ENCODE measurements at regions not wholly inside any gene's neighbourhood (a gene's known extent, or its start where the extent isn't known, plus 50 kb on each side); places are given as distances from the start of the nearest gene placed in this dataset.
"Not testable (repeated sequence)": the region's sequence is repeated elsewhere in the genome, so short reads cannot be mapped to it uniquely, and the experiment has no call there.

DNA sequence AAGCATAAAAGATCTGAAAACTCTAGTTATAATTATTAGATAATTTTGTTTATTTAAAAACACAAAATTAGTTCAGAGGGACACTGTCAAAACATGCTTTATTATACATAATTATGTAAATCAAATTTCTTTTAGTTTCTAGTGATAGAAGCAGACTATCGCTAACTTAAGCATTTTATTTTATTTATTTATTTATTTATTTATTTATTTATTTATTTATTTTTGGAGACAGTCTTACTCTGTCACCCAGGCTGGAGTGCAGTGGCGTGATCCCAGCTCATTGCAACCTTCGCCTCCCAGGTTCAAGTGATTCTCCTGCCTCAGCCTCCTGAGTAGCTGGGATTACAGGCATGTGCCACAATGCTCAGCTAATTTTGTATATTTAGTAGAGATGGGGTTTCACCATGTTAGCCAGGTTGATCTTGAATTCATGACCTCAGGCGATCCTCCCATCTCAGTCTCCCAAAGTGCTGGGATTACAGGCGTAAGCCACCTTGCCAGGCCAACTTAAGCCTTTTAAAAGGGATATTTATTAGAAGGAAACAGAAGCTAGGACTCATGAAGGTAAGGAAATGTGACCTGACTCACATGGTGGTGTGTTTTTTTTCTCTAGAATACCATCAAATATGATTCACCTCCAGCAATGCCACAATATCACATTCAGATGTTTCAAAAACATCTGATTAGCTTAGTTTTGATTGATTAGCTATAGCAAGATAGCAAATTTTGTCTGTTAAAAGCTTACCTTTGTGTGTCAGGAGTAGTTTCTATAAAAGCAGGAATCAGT is 1357.4 kb upstream of the ADGRL4 start:
- no peak for DNase-seq

DNA sequence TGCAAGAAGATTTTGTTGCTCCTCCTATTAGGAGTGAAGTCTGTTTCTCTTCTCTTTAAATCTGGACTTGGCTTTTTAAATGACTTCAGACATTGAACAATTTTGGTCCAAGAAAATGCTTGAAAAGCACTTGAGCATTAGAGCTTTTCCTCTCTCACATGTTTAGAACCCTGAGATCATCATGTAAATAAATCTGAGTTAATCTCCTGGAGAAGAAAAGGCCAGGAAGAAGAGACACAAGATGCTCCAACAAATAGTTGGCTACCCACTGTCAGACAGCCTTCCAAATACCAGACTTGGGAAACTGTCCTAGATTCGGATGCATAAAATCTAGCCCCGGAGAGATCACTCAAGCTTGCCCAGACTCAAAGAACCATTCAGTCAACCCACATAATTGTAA is 1353.1 kb upstream of the ADGRL4 start:
- no peak for DNase-seq

DNA sequence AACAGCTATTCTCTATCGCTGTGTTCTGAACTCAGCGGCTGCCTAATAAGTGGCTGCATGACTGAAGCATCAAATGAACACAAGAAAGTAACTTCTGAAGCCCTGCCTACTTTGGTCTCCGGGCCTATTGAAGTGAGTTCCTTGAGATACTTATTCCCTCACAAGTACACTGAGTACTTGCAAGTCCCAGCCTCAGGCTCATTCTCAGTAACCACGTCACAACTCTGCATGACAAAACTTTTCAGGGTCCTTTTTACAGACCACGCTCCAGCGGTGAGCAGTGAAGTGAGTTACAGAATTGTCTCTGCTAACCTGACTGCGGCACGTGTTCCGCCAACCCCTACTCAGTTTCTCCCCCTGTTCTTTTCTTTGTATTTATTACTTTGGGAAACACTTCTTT is 1342.7 kb upstream of the ADGRL4 start:
- no peak for DNase-seq

DNA sequence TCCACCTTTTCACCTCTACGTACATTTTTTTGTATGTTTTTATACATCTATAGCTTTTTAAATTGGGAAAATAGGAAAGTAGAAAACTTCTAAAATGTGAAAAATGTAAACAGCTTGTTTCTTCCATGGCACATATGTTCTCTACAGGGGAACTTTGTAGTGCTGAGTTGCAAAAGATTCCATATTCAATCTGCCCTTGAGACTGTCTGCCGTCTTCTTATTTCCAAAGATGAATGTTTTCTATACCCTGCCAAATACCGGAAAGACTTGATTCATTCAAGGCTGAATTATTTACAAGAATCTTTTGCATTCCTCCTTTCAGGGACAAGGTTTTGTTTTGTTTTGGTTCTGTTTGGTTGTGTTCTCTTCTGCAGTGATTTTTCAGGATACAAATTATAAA is 1334.5 kb upstream of the ADGRL4 start:
- DNase-seq = no peak

DNA sequence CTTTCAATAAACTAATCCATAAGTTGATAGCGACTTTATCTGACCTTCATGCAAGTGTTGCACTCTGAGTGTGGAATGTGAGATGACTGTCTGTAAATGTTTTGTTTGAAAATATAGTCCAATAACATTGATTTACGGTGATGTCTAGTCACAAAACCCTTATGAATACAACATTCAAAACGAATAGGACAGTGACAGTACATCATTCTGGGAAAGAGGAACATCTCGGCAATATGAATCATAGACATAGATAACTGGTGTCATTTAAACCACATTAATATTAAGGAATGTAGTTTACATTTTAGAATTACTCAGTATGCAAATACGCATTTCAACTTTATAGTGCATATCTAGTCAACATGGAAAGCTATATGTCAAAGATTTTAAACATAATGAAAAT is 1311.6 kb upstream of the ADGRL4 start:
- DNase-seq = no peak

DNA sequence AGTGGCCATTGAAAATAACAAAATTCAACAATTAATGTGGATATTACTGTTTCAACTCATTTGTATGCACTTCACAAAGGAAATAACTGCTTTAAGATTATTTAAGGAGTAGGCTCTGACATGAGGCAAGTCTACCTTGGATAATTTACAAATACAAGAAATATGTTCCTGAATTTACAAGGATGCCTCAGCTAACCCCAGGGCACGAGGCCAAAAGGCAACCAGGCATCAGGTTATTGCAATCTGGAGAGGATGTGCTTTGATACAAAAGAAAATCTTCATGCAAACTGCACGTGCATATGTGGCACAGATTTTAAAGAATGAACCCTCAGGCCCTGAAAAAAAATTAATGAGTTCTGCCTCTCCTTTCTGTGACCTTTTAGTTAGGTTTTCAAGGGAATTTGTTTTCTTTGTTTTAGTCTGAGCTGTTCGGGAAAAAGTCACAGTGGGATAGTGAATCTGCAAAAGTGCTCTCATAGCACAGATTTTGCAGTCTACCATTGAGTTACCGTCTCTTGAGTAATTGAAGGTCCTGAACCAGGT is 1304.2 kb upstream of the ADGRL4 start:
- DNase-seq = no peak

DNA sequence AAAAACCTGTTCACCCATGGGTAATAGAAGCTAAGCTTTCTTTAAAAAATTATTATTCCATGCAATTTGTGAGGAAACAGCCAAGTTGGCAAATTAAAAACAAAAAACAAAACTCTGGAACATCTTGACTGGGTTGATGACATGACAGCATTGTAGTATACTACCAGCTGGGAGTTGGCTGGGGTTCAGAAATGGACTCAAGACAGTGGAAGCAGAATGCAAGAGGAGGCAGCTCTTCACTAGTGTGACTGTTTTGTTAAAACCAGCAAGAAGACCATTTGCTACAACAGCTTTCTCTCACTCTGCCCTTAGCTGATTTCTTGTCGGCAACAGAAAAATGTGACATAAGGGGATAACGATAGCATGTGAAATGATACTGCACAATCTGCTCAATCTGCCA is 1298.9 kb upstream of the ADGRL4 start:
- DNase-seq = no peak

DNA sequence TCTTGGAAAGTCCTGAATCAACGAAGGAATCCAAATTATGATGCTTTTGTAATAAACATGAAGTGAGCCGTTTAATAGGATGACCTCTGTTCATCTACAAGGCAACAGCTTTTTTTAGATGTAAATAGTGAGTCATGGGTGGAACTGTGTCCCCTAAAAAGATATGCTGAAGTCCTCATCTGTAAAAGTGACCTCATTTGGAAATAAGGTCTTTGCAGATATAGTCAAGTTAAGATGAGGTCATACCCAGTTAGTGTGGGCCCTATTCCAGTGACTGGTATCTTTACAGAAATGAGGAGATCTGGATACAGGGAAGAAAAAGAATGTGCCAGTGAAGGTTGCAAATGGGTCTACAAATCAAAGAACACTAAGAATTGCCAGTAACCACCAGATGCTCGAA is 1287.3 kb upstream of the ADGRL4 start:
- no peak for DNase-seq

DNA sequence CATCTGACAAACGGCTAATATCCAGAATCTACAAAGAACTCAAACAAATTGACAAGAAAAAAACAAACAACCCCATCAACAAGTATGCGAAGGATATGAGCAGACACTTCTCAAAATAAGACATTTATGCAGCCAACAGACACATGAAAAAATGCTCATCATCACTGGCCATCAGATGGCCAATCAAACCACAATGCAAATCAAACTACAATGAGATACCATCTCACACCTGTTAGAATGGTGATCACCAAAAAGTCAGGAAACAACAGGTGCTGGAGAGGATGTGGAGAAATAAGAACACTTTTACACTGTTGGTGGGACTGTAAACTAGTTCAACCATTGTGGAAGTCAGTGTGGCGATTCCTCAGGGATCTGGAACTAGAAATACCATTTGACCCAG is 1282.2 kb upstream of the ADGRL4 start:
- not testable (repeated sequence) for DNase-seq

DNA sequence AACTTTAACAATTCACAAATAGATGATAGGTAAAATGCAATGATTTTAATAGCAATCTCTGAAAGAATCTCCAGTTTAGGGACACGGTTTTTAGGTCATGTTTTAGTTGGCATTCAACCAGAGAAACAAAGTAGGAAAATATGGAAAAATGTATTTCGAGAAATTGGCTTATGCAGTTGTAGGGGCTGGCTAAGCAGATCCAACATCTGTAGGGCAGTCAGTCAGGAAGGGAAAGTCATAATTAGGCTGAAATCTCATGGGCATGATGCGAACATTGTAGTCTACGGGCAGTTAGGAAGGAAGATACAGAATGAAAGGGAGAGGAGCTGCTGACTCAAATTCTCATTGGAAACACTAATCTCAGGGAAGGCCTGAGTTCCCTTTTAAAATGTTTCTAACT is 1276.0 kb upstream of the ADGRL4 start:
- no peak for DNase-seq

DNA sequence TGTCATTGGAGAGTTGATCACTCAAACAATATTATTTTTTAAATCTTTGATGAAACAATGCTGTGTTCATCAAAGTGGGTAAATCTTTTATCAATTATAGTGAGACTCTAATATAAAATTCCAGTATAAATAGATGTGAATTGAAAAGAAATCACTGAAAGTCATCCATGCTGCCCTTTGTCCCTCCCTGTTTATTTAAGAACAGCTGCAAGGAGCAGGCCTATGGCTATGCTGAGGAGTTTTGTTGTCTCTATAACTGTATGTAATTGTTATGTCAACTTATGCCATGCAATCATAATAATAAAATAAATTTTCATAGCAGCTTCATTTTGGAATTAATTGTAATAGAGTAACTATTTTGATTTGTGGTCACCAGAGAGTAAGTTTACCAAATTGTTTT is 1272.4 kb upstream of the ADGRL4 start:
- no peak for DNase-seq

DNA sequence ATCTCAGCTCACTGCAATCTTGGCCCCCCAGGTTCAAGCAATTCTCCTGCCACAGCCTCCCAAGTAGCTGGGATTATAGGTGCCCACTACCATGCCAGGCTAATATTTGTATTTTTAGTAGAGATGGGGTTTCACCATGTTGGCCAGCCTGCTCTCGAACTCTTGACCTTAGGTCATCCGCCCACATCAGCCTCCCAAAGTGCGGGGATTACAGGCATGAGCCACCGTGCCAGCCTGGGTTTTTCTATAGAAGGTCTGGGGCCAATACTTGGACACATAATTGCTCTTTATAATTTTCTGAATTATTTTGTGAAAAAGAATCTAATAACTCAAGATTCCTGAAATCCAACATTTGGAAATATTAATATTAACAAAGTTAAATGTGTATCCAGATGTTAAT is 1267.7 kb upstream of the ADGRL4 start:
- DNase-seq = no peak

DNA sequence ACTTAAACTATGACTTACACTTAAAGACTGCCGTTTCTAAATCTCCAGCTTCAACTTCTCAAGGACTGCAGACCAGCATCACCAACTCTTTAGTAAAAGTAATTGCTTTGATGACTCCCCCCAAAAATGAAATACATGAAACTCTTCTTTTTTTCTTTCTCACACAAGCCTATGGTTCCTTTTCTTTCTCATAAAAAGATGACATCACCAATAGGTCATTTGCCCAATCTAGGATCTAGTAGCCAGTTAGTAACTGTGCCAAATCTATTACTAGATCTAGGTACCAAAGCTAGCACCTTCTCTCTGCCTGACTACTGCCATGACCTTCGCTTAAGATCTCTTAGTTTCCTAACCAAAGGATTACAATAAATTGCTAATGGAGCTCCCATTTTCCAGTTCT is 1266.0 kb upstream of the ADGRL4 start:
- DNase-seq = no peak

DNA sequence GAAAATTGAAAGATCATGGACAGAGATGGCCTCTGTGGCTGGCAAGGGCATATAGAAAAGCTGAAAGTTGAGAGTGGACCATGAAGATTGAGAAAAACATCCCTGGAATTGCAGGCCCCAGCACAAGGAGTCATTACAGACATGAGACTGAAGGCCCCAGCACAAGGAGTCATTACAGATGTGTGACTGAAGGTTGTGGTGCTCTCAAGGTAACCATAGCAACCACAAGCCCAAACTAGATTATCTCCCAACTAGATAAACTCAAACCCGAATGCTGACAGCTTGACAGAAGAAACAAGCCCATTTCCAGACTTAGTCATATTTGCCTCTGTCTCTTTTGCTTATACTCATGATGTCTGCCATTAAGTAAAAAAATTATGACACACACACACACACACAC is 1252.1 kb upstream of the ADGRL4 start:
- DNase-seq = no peak

DNA sequence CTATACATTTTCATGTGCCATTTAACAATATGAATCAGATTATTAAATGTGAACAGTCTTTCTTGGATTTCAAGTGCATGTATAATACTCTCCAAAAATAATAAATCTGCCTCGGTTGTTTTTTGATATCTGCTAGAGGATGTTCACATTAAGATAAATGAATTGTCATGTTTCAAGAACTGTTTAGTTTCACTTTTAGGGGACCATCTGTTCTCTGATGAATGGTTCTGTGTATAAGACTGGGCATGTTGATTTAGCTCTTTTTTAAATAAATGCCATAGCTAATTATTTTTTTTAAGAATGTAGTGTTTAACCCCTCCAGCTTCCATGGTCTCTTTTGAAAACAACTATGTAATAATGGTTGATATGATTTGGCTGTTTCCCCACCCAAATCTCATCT is 1245.1 kb upstream of the ADGRL4 start:
- no peak for DNase-seq

DNA sequence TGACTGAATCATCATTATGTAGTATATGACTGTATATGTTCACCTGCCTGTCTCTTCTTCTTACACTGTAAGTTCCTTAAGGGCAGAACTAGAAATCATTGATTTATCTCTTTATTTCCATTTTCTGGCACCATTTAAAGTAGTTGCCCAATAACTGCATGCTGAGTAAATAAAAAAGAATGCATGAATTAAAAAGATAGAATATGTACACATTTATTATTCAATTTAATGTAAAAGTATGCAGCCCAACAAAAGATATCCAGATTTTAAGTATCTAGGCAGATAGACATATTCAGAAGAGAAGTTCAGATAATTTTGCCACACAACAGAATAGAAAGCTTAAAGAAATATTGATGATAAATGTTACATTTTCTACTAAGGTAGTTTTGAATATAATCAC is 1244.6 kb upstream of the ADGRL4 start:
- no peak for DNase-seq

DNA sequence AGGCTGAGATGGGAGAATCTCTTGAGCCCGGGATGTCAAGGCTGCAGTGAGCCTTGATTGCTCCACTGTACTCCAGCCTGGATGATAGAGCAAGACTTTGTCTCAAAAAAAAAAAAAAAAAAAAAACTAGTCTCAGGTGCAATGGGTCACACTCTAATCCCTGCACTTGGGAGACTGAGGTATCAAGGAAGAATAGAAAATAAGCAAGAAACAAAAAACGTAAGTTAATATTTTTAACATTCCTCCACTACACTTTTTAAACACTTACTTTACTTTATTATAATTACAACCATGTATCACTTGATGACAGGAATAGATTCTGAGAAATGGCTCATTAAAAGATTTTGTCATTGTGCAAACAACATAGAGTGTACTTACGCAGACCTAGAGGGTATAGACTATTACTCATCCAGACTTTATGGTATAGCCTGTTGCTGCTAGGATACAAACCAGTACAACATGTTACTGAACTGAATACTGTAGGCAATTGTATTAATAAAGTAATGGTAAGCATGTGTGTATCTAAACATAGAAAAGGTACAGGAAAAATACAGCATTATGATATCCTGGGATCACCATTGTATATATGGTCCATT is 1244.1 kb upstream of the ADGRL4 start:
- DNase-seq = no peak

DNA sequence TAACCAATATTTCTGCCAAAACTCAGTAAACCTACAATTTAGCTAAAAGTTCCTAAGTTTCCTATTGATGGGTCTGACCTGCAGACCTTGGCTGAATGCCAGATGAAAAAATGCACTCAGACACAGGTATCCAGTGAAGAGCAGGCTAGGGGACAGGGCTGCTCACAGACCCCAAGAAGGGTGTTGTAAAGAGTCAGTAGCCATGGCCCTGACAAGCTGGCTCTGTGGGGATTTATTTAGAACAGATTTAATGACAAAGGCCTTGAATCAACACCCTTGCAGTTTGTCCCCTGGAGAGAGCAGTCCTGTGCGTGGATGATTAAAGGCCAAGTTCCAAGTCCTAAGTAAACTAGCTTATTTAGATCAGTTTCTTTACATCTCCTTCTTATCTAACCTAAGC is 1243.2 kb upstream of the ADGRL4 start:
- DNase-seq = no peak

DNA sequence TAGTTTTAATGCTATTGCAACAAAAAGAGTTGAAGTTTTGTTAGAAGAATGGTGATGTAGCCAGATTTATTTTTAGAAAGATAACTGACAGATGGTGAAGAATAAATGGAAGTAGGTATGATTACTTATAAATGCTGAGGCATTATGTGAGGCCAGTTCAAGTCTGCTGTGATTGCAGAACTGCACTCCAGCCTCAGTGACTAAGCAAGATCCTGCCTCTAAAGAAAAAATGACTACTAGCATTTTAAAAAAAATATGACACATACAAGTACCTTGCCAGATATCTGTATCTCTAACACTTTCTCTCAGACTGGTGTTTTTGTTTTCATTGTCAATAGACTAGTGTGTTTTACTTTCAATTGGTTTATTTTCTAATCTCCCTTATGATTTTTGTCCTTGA is 1242.4 kb upstream of the ADGRL4 start:
- DNase-seq = no peak

DNA sequence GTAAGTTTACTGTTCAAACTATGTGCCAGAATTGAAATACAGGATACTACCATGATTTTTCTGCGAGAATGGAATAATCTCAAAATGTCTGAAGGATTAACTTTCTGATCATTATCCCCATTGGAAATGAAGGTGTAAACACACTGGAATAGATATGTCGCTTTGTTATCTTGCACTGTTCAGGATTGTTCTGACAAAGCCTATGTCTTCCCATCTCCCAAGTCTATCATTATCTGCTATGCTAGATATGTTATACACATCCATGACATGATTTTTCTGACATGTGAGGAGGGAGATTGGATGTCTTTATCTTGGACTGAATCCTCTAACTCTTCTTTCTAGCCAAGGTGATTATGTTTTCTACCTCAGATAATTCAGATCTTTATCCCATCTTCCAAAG is 1239.3 kb upstream of the ADGRL4 start:
- DNase-seq = no peak

DNA sequence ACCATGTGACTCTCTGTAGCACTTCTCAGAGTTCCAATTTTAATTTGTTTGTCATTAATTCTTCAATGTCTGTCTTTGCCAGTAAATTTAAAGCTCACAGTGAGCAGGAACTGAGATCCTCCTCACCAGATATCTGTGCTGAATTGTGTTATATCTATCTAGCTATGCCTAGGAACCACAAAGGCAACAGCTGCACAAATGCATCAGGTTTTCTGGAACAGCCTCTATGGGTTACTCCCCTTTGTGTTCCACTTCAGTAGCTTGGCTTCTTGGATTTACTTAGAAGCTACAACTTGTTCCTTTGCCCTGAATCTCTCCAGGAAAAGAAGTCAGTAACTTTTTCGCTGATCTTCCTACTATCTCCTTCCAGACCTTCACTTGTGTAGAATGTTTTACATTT is 1237.8 kb upstream of the ADGRL4 start:
- no peak for DNase-seq

DNA sequence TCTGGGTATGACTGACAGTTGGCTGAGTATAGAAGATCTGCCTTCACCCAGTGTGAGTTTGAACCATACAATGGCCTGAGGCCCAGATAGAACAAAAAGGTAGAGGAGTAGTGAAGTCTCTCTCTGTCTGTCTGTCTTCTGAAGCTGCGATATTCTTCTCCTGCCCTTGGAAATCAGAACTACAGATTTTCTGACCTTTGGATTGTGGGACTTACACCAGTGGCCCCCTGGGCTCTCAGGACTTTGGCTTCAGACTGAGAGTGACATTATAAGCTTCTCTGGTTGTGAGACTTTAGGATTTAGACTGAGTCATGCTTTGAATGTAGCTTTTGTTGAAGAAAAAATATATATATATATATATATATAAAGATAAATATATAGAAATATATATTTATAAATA is 1235.0 kb upstream of the ADGRL4 start:
- no peak for DNase-seq

DNA sequence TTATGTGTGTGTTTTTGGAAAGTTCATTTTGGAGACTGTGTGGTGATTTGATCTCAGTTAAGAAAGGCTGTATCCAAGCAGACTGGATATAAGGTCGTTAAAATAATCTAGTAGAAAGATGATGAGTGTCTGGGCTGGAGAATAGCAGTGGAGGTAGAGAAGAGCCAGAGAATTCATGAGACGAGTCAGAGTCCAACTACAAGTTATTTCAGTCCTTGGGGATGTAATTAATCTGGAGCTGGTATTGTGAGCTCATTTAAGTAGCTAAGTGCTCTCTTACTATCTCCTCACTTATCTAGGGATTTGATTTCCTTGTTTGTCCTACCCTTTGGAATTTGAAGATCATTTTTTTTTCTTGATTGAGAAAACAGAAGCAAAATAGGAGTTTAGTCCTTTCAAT is 1219.0 kb upstream of the ADGRL4 start:
- no peak for DNase-seq

DNA sequence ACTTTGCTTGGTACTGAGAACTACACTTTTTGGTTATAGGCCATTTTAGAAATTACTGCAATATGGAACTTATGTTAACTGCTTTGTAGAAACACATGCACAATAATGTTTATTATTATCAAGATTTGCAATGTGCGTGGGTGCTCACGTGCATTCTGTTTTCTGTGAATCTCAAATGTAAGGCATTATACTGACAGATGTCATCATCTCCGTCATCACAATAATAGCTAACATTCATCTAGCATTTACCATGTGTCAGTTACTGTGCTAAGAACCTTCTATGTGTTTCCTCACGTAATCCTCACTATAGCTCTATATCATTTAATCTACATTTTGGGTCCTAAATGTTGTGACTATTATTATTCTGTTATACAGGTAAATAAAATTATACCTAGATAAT is 1214.8 kb upstream of the ADGRL4 start:
- DNase-seq = no peak

DNA sequence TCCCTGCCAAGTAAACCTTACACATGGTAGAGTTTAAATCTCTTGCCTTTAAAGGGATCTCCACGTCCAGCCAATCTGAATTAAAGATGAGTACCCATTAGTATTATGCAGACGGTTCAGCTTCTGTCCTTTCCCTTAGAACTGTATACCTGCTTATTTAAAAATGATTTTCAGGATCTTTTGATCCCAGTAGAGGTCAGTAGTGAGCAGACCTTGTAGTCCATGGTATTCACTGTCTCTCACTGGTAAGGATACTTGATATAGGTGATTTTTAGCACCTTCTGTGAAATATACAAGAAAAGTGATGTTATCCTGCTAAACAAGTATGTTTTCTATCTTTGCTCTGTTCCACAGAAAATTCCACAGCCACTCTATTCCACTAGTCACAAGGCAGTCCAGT is 1211.6 kb upstream of the ADGRL4 start:
- DNase-seq = no peak

All from NCI-H1436 treated with DMSO at 0.1 percent for 48 hours (cell line).